GM21723 (cell line): ENCODE measurements at regions not wholly inside any gene's neighbourhood (a gene's known extent, or its start where the extent isn't known, plus 50 kb on each side); places are given as distances from the start of the nearest gene placed in this dataset.
"Not testable (repeated sequence)": the region's sequence is repeated elsewhere in the genome, so short reads cannot be mapped to it uniquely, and the experiment has no call there.

Experiments
- ATAC-seq: cut with Tn5 transposase; IDR thresholded peaks from one replicate; pipeline ENCODE4 v1.9.1; 2021; ENCODE audit warnings: mild to moderate bottlenecking, moderate library complexity; ENCODE audit not compliant: unreplicated experiment

- ATAC-seq, result no peak
These were observed 146.9 kb upstream of the AHI1 start for GRCh38 chr6:135644394-135644793.

GRCh38 chr6:135647521-135647920, 150.0 kb upstream of the AHI1 start:
- no peak for ATAC-seq

DNA sequence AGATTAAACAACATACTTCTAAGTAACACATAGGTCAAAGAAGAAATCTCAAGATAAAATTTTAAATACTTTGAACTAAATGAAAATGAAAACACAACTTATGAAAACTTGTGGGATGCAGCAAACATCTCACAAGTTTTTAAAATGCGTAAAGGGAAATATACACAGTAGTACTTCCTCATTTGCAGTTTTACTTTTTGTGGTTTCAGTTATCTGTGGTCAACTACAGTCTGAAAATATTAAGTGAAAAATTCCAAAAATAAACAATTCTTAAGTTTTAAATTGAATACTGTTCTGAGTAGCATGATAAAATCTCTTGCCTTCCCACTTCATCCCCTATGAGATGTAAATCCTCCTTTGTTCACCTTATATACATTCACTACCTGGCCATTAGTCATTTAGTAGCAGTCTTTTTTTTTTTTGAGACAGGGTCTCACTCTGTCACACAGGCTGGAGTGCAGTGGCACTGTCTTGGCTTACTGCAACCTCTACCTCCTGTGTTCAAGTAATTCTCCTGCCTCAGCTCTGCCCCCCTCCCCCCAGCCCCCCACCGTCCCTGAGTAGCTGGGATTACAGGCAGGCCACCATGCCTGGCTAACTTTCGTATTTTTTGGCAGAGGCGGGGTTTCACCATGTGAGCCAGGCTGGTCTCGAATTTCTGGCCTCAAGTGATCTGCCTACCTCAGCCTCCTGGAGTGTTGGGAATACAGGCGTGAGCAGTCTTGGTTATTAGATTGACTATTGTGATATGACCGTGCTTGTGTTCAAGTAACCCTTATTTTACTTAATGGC, 154.6 kb upstream of the AHI1 start:
- peak; percentile 99 for ATAC-seq

DNA sequence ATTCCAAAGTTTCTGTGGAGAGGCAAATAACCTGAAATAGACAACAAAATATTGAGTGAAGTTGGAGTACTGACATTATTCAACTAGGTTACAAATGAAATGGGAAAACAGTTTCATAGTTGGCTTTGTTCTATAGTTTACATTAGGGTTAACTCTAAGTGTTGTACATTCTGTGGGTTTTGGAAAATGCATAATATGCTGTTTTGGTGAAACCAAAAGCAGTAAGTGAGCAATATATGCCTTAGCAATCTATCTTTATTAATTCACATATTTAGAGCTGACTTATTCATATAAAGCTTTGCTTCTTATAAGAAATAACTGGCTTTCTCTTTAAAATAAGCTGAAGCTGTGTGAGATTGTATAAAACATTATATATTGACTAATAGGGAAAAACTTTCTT, 157.5 kb upstream of the AHI1 start:
- ATAC-seq, result no peak

GRCh38 chr6:135657207-135657606, 159.7 kb upstream of the AHI1 start:
- no peak for ATAC-seq

- ATAC-seq, result no peak
These were observed 160.9 kb upstream of the AHI1 start for GRCh38 chr6:135658481-135658880.

DNA sequence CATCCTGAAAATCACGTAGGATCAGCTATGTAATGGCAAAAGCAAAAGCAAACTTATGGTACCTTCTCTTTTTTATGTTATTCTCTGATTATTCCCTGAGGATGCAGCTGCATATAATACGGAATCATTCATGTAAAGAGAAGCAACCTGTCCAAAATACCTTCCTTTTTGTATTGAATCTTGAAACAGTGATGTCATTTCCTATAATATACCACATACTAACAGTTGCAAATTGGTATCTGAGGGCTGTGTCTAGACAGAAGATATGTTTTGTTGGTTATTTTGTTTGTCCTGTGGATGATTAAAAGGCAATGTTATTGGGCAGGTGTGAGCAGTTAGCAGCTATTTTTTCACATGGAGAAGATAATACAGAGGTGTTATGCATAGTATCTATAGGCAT, 161.4 kb upstream of the AHI1 start:
- ATAC-seq, result no peak

DNA sequence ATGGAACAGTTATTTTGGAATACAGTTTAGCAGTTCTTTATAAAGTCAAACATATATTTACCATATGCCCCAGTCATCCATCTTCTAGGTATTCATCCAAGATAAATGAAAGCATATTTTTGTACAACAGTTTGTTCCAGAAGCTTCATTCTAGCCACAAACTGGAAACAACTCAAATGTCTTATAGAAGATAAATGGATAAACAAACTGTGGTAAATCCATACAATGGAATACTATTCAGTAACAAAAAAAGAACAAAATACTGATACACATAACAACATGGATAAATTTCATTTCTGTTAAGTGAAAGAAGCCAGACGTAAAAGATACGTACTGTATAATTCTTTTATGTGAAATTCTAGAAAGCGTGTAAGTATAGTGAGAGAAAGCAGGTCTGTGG, 167.0 kb upstream of the AHI1 start:
- no peak for ATAC-seq

- ATAC-seq, result no peak
These were observed 168.4 kb upstream of the AHI1 start for GRCh38 chr6:135665935-135666334.

- no peak for ATAC-seq
These were observed 170.3 kb upstream of the AHI1 start for GRCh38 chr6:135667691-135668455.

DNA sequence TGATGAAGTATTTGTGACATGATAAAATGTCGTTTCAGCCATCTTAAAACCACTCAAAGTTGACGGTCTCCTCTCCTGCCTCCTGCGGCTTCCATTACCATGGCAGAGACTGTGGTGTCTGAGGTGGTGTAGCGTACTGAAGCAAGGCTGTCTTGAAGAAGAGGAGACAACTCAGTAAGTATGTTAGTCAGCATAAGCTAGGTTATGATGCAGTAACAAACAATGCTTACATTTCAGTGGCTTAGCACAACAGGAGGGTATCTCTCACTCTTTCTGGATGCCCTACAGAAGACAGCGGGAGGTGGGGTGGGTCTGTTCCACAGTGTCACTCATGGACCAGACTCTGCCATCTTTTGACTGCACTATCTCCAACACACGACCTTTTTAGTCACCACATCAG, 174.7 kb upstream of the AHI1 start:
- no peak for ATAC-seq

DNA sequence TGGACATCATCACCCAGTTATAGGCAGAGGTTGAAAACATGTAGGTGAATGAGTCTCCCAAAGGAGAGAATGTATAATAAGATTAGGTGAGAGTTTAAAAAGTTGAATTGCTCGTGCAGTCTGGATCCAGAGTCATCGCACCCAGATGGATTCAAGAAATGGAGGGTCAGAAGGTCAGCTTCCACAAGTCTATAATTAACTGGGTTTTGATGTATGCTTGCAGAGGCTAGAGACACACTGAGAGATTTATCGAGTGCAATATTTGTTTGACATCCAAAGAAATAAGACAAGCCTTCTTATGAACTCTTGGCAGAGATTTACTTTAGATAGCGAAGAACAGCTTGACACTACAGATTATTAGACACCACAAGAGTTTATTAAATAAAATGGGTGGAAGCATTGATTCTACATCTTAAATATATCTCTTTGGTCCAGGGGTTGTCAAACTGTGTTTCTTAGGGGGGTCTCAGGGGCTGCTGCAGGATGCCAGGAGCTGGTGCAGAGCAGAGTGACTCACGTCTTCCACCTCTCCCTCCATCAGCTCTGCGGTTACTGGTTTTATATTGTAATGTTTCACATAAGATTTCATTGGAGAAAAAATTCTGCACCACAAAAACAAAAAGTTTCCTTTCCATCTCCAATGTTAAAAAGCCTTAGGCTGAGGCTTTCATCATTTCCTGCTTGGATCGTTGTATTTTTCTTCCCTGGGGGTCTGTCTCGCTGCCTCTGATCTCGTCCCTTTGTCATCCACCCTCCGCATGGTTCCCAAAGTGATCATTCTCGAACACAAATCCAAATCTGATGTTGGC, 176.2 kb upstream of the AHI1 start:
- no peak for ATAC-seq

DNA sequence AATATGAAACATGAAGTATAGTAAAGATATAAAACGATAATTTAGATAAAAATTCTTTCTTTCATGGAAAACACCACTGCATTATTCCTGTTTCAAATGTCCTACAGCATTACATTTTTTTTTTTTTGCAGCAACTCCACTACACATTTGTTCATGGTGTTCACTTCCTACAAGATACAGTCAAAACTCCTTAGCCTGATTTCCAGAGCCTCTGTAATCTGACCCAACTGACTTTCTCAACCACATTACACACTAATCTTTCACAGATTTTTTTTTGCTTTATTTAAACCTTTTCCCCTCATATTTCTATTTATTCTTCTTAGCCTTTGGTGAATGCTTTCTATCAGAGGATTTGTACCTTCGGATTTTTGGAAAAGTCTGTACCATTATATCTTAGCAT, 176.5 kb upstream of the PDE7B start:
- no peak for ATAC-seq

DNA sequence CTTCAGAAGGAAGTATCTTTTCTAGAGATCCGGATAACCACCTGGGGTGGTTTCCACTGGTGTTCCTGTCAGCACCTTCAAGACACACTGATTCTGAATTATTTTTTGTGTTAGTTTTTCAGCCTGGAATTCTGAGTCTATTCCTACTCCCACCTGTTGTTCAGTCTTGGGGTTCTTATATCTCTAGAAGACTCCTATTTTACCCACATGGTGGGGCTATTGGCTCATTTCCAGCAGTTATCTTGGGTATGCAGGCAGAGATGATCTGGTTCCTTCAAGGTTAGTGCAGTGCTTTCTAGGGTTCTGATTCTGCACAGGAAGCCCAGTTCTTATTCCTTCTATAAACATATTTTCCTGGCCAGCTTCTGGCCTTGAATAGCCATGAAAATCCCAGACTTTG, 175.6 kb upstream of the PDE7B start:
- ATAC-seq, result no peak

- ATAC-seq, result no peak
These were observed 170.3 kb upstream of the PDE7B start for GRCh38 chr6:135680964-135681913.

DNA sequence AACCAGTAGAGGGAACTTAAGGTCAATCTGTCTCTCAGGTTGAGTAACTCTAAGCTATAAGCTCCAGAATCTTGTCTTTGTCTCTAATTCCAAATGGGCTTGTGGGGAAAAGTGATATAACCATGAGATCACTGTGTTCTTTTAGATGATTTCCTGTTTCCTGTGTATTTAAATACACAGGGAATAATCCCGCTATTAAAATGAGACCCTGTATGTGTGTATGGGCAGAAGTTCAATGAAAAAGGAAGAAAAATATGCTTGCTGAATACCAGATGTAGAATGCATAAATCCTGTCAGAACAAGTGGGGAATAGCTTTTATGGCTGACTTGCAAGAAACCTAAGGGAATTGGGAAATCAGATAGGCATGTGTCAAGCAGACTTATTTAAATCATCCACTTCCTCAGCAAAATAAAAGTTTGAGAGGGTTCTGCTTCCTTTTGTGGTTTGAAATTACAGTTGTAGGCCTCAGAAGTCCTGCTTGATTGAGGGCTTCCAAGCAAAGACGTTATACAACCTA, 164.7 kb upstream of the PDE7B start:
- ATAC-seq, result no peak

GRCh38 chr6:135688476-135688875, 163.0 kb upstream of the PDE7B start:
- not testable (repeated sequence) for ATAC-seq

DNA sequence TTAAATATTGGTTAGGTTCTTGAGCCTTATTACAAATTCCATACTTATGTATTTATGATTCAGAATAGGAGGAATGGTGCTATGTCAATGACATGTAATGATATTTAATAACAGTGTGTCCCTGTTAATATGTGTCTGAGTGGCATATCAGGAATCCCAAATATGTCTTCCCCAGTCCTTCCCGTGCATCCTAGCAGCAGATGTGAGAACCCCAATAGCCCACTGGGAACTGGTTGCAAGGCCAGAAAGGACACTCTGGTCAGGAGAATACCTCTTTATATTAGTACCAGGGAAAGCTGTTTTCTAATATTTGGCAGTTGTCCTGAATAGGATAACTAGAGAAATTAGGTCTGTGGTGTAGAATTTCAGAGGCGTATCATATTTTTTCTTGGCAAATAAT, 159.1 kb upstream of the PDE7B start:
- ATAC-seq, result no peak

GRCh38 chr6:135693811-135694370, 157.6 kb upstream of the PDE7B start:
- no peak for ATAC-seq

GRCh38 chr6:135699705-135700104, 151.8 kb upstream of the PDE7B start:
- no peak for ATAC-seq
